Stomach (tissue), 8 donors: ENCODE measurements at regions not wholly inside any gene's neighbourhood (a gene's known extent, or its start where the extent isn't known, plus 50 kb on each side); places are given as distances from the start of the nearest gene placed in this dataset.

Experiments used
- DNase-seq, 2 donors: peaks; one replicate each; pipeline versions ENCODE4 v3.0.0 to v3.0.0-alpha.2; 2013 to 2019
- H3K27ac ChIP-seq, 5 donors: fragments of 200-600 bp in 4 of 5; sonication (generic) in 4 of 5; one replicate each; pipeline ENCODE4 v1.5.1; 2013 to 2019; ENCODE audit warnings: mild to moderate bottlenecking in 1 of 5, moderate library complexity in 1 of 5
- H3K27me3 ChIP-seq, 3 donors: fragments of 200-600 bp; sonication (generic); one replicate each; pipeline ENCODE4 v1.5.1; 2017 to 2019; ENCODE audit warnings: mixed run types in 1 of 3
- H3K36me3 ChIP-seq, 4 donors: fragments of 200-600 bp; sonication (generic); 1 replicate in 3 of 4; 2 replicates in 1 of 4; pipeline ENCODE4 v1.5.1; 2016 to 2019
- H3K4me1 ChIP-seq, 4 donors: fragments of 200-600 bp; sonication (generic); one replicate each; pipeline ENCODE4 v1.5.1; 2016 to 2019
- H3K4me3 ChIP-seq, 4 donors: fragments of 200-600 bp; sonication (generic) in 3 of 4; one replicate each; pipeline ENCODE4 v1.5.1; 2016 to 2019; ENCODE audit warnings: mild to moderate bottlenecking in 1 of 4
- H3K9me3 ChIP-seq, 4 donors: fragments of 200-600 bp; sonication (generic); one replicate each; pipeline ENCODE4 v1.5.1; 2016 to 2019
- CTCF ChIP-seq, 7 experiments: fragments of 450-650 bp in 4 of 7; fragments of 200-600 bp in 3 of 7; sonication (generic) in 3 of 7; IDR thresholded peaks; one replicate each; pipeline ENCODE4 v1.5.1; 2016 to 2019; ENCODE audit warnings: antibody characterized with exemption in 7 of 7, control low read depth in 2 of 7, mild to moderate bottlenecking in 1 of 7
- EP300 ChIP-seq: sonication (generic); formaldehyde crosslinking; IDR thresholded peaks from one replicate; pipeline ENCODE4 v1.6.1; 2017; ENCODE audit warnings: antibody characterized with exemption
- POLR2A ChIP-seq, 4 donors: fragments of 450-650 bp; IDR thresholded peaks; one replicate each; pipeline ENCODE4 v1.6.1; 2016; ENCODE audit warnings: antibody characterized with exemption in 4 of 4, control low read depth in 2 of 4, mild to moderate bottlenecking in 1 of 4, moderate library complexity in 1 of 4
- POLR2AphosphoS5 ChIP-seq, 3 donors: sonication (generic); formaldehyde crosslinking; IDR thresholded peaks; one replicate each; pipeline ENCODE4 v1.6.1; 2016; ENCODE audit warnings: antibody characterized with exemption in 3 of 3
- WGBS, 5 donors: extraction: QIAGEN DNeasy Blood & Tissue Kit in 3 of 5; methylation state at CpG; one replicate each; pipeline versions ENCODE4 v1.1.5 to v1.1.7; 2013 to 2018; 5-methylcytosine and 5-hydroxymethylcytosine counted together
- intact Hi-C: fragments of 100-400 bp; cut with DNase I; formaldehyde crosslinking; loops from one replicate; pipeline ENCODE4 v1.15.1; 2023; ENCODE audit warnings: low total_unique reads
- donor health status: healthy with polysubstance abuse.
- donor health status: Bipolar disorder and iron deficiency.
- donor health status: healthy.

DNA sequence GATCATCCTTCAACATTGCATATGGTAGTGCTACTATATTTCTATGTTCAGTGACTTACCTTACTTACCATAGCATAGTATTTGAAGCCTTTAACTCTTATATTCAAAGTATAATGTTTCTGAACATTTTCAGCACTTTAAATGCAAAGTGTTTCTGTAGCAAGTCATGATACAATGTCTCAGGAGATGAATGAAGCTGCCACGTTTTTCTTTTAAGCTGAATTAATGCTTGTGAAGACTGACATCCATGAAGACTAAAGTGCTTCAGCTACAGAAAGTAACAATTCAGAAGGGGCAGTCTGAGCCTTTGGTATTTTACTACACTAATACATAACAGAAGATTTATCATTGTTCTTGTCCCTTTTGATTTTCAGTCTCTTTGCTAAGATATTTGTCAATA lies 709.1 kb upstream of the ARRDC3 start:
- Histone ChIP-seq H3K9me3 (no peaks in the 10 kb centered on the region), H3K27me3 (no peaks in the 10 kb centered on the region), H3K4me1 (no peaks in the 10 kb centered on the region), H3K4me3 (no peak overlapping the region), H3K27ac (no peak overlapping the region), H3K36me3 (no peaks in the 10 kb centered on the region)
- TF ChIP-seq POLR2AphosphoS5 (IDR thresholded peaks at IDR 0.05): no peak
- TF ChIP-seq EP300: no peak
- TF ChIP-seq POLR2A (IDR thresholded peaks at IDR 0.05): no peak
- no peak for TF ChIP-seq CTCF (IDR thresholded peaks at IDR 0.05)
- intact Hi-C loops: no loop called here
- DNase-seq: no peak
- 41 to 55% (median 48%) methylated on average over 1 of the region's 1 CpG for WGBS, 5 donors

GRCh38 chr5:92086059-92086811 lies 703.1 kb upstream of the ARRDC3 start:
- Histone ChIP-seq H3K27ac (no peak overlapping the region), H3K4me1 (no peaks in the 10 kb centered on the region), H3K9me3 (no peaks in the 10 kb centered on the region), H3K27me3 (no peaks in the 10 kb centered on the region), H3K4me3 (no peak overlapping the region), H3K36me3 (no peaks in the 10 kb centered on the region)
- TF ChIP-seq CTCF (IDR thresholded peaks at IDR 0.05): no peak
- no peak for TF ChIP-seq EP300
- no peak for TF ChIP-seq POLR2AphosphoS5 (IDR thresholded peaks at IDR 0.05)
- no peak for TF ChIP-seq POLR2A (IDR thresholded peaks at IDR 0.05)
- 78 to 90% (median 80%) methylated on average over 8 of the region's 8 CpGs for WGBS, 5 donors
- intact Hi-C loops: no loop called here
- DNase-seq: no peak

DNA sequence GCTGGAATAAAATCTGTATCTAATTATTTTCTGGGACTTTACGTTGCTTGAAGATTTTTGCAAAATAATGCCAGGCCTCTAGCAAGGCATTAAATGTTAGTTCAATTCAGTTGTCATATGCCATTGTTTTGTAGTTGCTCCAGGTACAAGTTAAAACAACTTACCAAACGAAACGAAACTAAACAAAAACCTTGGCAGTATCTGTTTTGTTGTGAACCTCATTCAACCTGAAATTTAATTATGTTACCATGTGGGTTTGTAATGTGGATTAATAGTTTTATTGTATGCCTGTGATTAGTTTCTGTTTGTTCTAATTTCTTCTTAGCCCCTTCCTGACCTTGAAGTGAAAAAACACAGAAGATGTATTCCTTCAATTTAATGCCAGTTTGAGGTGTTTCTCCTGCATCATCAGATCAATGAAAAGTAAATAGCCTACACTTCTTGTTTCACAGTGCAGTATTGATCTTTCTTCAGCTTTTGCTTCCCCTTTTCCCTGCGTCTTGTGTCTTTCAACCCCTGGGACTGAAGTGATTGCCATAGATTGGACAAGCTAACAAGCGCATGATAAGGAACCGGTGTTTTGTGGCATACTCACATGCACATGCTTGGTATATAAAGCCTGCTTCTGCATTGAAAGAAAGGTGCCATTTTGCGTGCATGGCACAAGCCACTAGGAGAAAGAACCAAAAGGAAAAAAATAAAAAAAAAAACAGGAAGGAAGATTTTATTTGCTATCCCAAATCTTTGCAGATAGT lies 699.0 kb upstream of the ARRDC3 start:
- Histone ChIP-seq H3K9me3 (no peaks in the 10 kb centered on the region), H3K4me1 (no peaks in the 10 kb centered on the region), H3K27ac (no peak overlapping the region), H3K27me3 (no peaks in the 10 kb centered on the region), H3K36me3 (no peaks in the 10 kb centered on the region), H3K4me3 (no peak overlapping the region)
- intact Hi-C loops: no loop called here
- WGBS, 5 donors: 40 to 57% (median 51%) methylated on average over 7 of the region's 7 CpGs
- DNase-seq: peak in 1 of 2 donors; percentile 3
- TF ChIP-seq CTCF (IDR thresholded peaks at IDR 0.05): no peak
- no peak for TF ChIP-seq POLR2A (IDR thresholded peaks at IDR 0.05)
- TF ChIP-seq POLR2AphosphoS5 (IDR thresholded peaks at IDR 0.05): no peak
- TF ChIP-seq EP300: no peak

GRCh38 chr5:92070786-92071185 lies 687.7 kb upstream of the ARRDC3 start:
- whole genome bisulfite sequencing, 5 donors: 23 to 37% (median 23%) methylated on average over 2 of the region's 2 CpGs

More at GRCh38 chr5:92070786-92071185, 687.7 kb upstream of the ARRDC3 start:
- no peak overlapping the region for H3K27ac ChIP-seq
- intact Hi-C loops: no loop called here
- peaks cover 0 to 7% (median 0%) of the 10 kb centered on the region in 4 donors for H3K9me3 ChIP-seq
- no peak for DNase-seq
- TF ChIP-seq CTCF (IDR thresholded peaks at IDR 0.05): no peak
- TF ChIP-seq POLR2AphosphoS5 (IDR thresholded peaks at IDR 0.05): no peak
- no peak for TF ChIP-seq POLR2A (IDR thresholded peaks at IDR 0.05)
- TF ChIP-seq EP300: no peak
- no peaks in the 10 kb centered on the region for H3K36me3 ChIP-seq
- no peaks in the 10 kb centered on the region for H3K27me3 ChIP-seq
- H3K4me1 ChIP-seq: no peaks in the 10 kb centered on the region
- no peak overlapping the region for H3K4me3 ChIP-seq
